ENCODE measurements at regions not wholly inside any gene's neighbourhood (a gene's known extent, or its start where the extent isn't known, plus 50 kb on each side); places are given as distances from the start of the nearest gene placed in this dataset.

DNA sequence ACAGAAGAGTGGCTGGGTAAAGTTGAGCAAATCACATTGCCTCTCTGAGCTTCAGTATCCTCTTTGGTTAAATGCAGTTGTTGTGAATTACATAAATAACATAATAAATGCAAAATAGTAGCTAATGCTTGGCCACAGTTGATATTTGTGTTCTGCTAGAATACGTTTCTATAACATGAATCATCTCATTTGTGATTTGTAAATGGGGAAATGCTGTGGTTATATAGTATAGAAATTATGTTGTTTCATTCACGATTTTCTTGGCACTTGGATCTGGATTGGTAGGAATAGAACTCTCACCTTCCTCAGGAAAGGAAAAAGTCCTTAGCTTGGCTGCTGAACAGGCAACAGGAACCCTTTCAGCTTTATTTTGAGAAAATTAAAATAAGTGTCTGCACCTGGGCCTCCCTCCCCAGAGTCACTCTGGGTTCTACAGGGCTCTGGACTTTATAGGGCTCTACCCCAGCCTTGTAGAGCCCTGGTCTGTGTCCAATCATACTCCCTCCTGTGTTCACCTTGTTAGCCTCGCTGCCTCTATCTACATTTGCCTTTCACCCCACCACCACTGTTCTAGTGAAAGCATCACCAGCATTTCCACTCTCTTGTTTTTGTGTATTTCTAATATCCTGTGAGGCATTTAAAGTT is 107.7 kb upstream of the BCAT1 start:
- Histone ChIP-seq H3K27ac (ENCODE audit: low read depth, low read length) (no peak overlapping the region), H4K8ac (ENCODE audit: extremely low read depth, insufficient read depth, low read length) (no peak overlapping the region), H2BK120ac (replicated peaks; ENCODE audit: low read depth, low read length) (no peak overlapping the region), H3K36me3 (ENCODE audit: control insufficient read depth in 2 of 4, insufficient read depth in 4 of 4, low read length in 3 of 4) (no peaks in the 10 kb centered on the region), H2BK15ac (ENCODE audit: low read length) (no peak overlapping the region), H3K56ac (replicated peaks; ENCODE audit: insufficient read length, low read depth, low read length) (no peak overlapping the region), H3K4me3 (ENCODE audit: extremely low read depth in 1 of 4, insufficient read depth in 2 of 4, low read depth in 3 of 4, low read length in 4 of 4) (no peak overlapping the region), H3K14ac (ENCODE audit: insufficient read length) (no peak overlapping the region), H3K9me3 (ENCODE audit: insufficient read depth in 2 of 2, low read depth in 1 of 2, low read length in 1 of 2) (no peaks in the 10 kb centered on the region), H3K9ac (replicated peaks in 1 of 4; ENCODE audit: extremely low read depth in 1 of 4, low read depth in 3 of 4, low read length in 3 of 4) (no peak overlapping the region), H3K79me2 (ENCODE audit: control insufficient read depth in 1 of 2, insufficient read depth in 2 of 2, low read length in 2 of 2) (no peaks in the 10 kb centered on the region), H3K23me2 (ENCODE audit: low read depth, low read length) (no peaks in the 10 kb centered on the region), H3K79me1 (ENCODE audit: low read depth, low read length) (no peaks in the 10 kb centered on the region), H3K4me2 (ENCODE audit: insufficient read depth in 1 of 2, low read depth in 2 of 2, low read length in 2 of 2) (no peak overlapping the region), H4K20me1 (replicated peaks in 1 of 2; ENCODE audit: control insufficient read depth in 1 of 2, insufficient read depth in 2 of 2, low read length in 2 of 2) (no peaks in the 10 kb centered on the region), H2AFZ (ENCODE audit: low read length) (no peak overlapping the region), H2BK20ac (ENCODE audit: low read length) (no peak overlapping the region), H3K18ac (ENCODE audit: extremely low read depth, low read length) (no peak overlapping the region), H2BK12ac (ENCODE audit: low read depth, low read length) (no peak overlapping the region), H3K4me1 (replicated peaks in 1 of 4; ENCODE audit: control insufficient read depth in 3 of 4, insufficient read depth in 4 of 4, low read length in 3 of 4) (peaks cover 0 to 3% (median 0%) of the 10 kb centered on the region in 4 experiments; a peak in 1 of 7 replicates), H3K23ac (ENCODE audit: insufficient read length) (no peak overlapping the region), H2BK5ac (ENCODE audit: low read depth, low read length) (no peak overlapping the region), H2AK5ac (ENCODE audit: low read depth, low read length) (no peak overlapping the region), H4K5ac (ENCODE audit: insufficient read length, low read depth, low read length) (no peak overlapping the region), H3K4ac (replicated peaks; ENCODE audit: insufficient read length, low read depth, low read length) (no peak overlapping the region), H4K91ac (replicated peaks; ENCODE audit: insufficient read length, low read length) (no peak overlapping the region), H3K27me3 (replicated peaks in 1 of 4; ENCODE audit: control insufficient read depth in 3 of 4, extremely low read depth in 1 of 4, insufficient read depth in 3 of 4, low read length in 3 of 4) (no peaks in the 10 kb centered on the region)
- CTCF ChIA-PET (ENCODE audit: partially characterized antibody) = interaction anchor here (0.7 kb wide), 1 partner anchor 13 kb away, joined by 3 read pairs; no protein-coding TSS in a partner anchor
- POLR2A ChIA-PET (ENCODE audit: partially characterized antibody) = interaction anchor here (1.2 kb wide), 1 partner anchor 112 kb away, joined by 3 read pairs; no protein-coding TSS in a partner anchor
- FAIRE-seq (no peak), DNase-seq (ENCODE audit: low read depth in 1 of 2, low spot score in 2 of 2) (no peak)
- WGBS, 2 experiments (ENCODE audit: extremely low coverage in 1 of 2, insufficient coverage in 1 of 2, insufficient read length in 1 of 2, insufficient replicate concordance in 2 of 2, low coverage in 1 of 2, low lambda C conversion rate in 2 of 2, missing lambda C conversion rate in 1 of 2) = 86% methylated on average over 3 of the region's 3 CpGs; no CpG with 5 or more reads in 1 of the 2 experiments
- no peak for TF ChIP-seq KDM5A (IDR thresholded peaks at IDR 0.05; ENCODE audit: low read length)
- TF ChIP-seq NRF1 (IDR thresholded peaks at IDR 0.05; ENCODE audit: low read depth, low read length) = no peak
- no peak for TF ChIP-seq GABPA (IDR thresholded peaks at IDR 0.05; ENCODE audit: borderline replicate concordance, insufficient read depth, low read length)
- TF ChIP-seq BCL11A (IDR thresholded peaks at IDR 0.05; ENCODE audit: low read depth in 2 of 2, low read length in 2 of 2) = no peak
- no peak for TF ChIP-seq CHD1 (IDR thresholded peaks at IDR 0.05; ENCODE audit: low read depth, low read length)
- TF ChIP-seq CREB1 (IDR thresholded peaks at IDR 0.05) = no peak
- TF ChIP-seq FOSL1 (IDR thresholded peaks at IDR 0.05; ENCODE audit: insufficient read depth, low read depth, low read length) = no peak
- TF ChIP-seq SP4 (IDR thresholded peaks at IDR 0.05; ENCODE audit: low read length) = no peak
- TF ChIP-seq, protein P1, sequence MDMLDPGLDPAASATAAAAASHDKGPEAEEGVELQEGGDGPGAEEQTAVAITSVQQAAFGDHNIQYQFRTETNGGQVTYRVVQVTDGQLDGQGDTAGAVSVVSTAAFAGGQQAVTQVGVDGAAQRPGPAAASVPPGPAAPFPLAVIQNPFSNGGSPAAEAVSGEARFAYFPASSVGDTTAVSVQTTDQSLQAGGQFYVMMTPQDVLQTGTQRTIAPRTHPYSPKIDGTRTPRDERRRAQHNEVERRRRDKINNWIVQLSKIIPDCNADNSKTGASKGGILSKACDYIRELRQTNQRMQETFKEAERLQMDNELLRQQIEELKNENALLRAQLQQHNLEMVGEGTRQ (IDR thresholded peaks at IDR 0.05; ENCODE audit: low read length) = no peak
- no peak for TF ChIP-seq GTF2F1 (IDR thresholded peaks at IDR 0.05; ENCODE audit: borderline replicate concordance, low read depth, low read length)
- TF ChIP-seq JUND (IDR thresholded peaks at IDR 0.05; ENCODE audit: low read length) = no peak
- no peak for TF ChIP-seq KDM4A (IDR thresholded peaks at IDR 0.05; ENCODE audit: low read depth, low read length, severe bottlenecking)
- no peak for TF ChIP-seq SP2 (IDR thresholded peaks at IDR 0.05; ENCODE audit: low read length)
- no peak for TF ChIP-seq BRCA1 (IDR thresholded peaks at IDR 0.05; ENCODE audit: low read depth, low read length)
